ENCODE measurements at regions not wholly inside any gene's neighbourhood (a gene's known extent, or its start where the extent isn't known, plus 50 kb on each side); places are given as distances from the start of the nearest gene placed in this dataset.

DNA sequence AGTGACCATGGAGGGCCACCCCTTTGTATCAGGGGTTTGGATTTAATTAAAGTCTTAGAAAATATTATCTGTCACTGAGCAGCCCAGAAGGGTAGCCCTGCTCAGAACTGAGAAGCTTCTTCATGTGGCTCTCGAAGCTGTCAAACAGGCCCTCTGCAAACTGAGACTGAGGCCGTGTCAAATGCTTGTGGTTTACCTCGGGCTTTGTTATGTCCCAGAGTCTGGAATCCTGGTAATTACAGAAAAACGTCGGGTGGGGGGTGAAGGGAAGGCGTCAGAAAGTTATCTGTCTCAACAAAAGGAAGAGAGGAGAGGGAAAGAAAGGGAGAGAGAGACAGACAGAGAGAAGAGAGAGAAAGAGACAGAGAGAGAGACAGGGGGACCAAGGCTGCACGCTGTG is 200.8 kb downstream of the BMP7 start:
- DNase-seq (ENCODE audit: low spot score in 2 of 2), result no peak
- Histone ChIP-seq H3K36me3 (no peaks in the 10 kb centered on the region), H3K27ac (no peak overlapping the region), H3K4me1 (peaks cover 11% of the 10 kb centered on the region), H3K4me3 (no peak overlapping the region), H3K9me3 (no peaks in the 10 kb centered on the region), H3K27me3 (peaks cover 49% of the 10 kb centered on the region)
- WGBS, result 47% methylated on average over 7 of the region's 7 CpGs
- TF ChIP-seq POLR2AphosphoS5 (IDR thresholded peaks at IDR 0.05) (no peak), POLR2A (IDR thresholded peaks at IDR 0.05) (no peak), EP300 (IDR thresholded peaks at IDR 0.05) (no peak)
- TF ChIP-seq, protein P1, sequence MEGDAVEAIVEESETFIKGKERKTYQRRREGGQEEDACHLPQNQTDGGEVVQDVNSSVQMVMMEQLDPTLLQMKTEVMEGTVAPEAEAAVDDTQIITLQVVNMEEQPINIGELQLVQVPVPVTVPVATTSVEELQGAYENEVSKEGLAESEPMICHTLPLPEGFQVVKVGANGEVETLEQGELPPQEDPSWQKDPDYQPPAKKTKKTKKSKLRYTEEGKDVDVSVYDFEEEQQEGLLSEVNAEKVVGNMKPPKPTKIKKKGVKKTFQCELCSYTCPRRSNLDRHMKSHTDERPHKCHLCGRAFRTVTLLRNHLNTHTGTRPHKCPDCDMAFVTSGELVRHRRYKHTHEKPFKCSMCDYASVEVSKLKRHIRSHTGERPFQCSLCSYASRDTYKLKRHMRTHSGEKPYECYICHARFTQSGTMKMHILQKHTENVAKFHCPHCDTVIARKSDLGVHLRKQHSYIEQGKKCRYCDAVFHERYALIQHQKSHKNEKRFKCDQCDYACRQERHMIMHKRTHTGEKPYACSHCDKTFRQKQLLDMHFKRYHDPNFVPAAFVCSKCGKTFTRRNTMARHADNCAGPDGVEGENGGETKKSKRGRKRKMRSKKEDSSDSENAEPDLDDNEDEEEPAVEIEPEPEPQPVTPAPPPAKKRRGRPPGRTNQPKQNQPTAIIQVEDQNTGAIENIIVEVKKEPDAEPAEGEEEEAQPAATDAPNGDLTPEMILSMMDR (IDR thresholded peaks at IDR 0.05), result no peak

DNA sequence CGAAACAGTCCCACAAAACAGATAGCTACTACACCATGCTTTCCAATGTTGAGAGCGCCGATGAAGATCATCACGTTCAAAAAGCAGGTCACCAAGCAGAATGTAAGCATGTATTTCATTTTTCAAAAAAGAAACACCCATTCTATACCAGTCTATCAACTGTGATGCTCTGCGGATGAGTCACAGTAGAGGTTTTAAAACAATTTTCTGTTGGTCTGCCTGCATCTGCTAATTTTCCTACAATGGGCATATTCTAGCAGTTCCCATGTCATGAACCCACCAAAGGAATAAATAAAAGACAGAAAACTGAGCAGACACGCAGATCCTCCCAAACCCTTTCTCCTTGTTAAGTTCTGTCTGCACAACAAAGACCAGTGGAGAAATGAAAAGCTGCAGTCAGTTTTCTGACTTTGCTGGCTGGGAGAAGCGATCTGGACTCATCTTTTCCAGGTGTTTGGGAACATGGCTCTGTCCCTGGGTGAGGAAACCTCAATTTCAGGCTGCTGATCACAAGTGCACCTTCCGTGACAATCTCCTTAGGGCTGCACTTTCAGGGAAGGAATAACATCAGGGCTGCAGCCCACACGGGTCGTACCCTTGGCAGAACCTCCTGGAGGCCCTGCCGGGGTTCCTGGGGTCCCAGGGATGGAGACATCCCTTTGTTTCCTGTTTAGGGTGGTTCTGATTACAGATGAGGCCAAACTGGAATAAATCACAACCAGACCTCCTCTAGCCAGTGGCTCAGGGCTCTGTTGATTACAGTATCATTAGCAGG is 200.1 kb downstream of the BMP7 start:
- TF ChIP-seq, protein P1 (IDR thresholded peaks at IDR 0.05), result no peak
- no peak for TF ChIP-seq POLR2A (IDR thresholded peaks at IDR 0.05)
- no peak for TF ChIP-seq POLR2AphosphoS5 (IDR thresholded peaks at IDR 0.05)
- no peak for TF ChIP-seq EP300 (IDR thresholded peaks at IDR 0.05)
- Histone ChIP-seq H3K27ac (no peak overlapping the region), H3K36me3 (no peaks in the 10 kb centered on the region), H3K4me3 (no peak overlapping the region), H3K9me3 (no peaks in the 10 kb centered on the region), H3K4me1 (peaks cover 11% of the 10 kb centered on the region), H3K27me3 (peaks cover 44% of the 10 kb centered on the region)
- 72% methylated on average over 11 of the region's 11 CpGs for WGBS
- DNase-seq (ENCODE audit: low spot score in 2 of 2), result no peak

DNA sequence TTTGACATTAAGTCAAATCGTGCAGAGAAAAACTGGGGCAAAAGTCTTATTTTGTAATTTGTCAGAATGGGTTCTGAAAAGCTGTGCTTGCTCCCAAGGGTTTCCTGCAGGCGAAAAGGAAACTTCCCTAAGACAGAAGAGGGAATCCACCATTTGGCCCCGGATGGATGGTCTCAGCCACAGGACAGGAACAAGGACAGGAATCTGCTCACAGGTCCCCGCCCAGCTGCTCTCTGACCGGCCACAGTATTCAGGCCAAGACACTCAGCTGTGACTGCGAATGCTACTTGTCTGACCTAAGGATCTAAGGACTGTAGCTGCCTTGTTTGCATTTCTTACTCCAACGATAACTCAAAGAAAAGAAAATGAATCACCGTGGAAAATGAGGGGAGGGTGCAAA is 197.0 kb downstream of the BMP7 start:
- H3K4me3 ChIP-seq, result no peak overlapping the region
- H3K36me3 ChIP-seq, result no peaks in the 10 kb centered on the region
- H3K9me3 ChIP-seq, result no peaks in the 10 kb centered on the region
- WGBS, result 75% methylated on average over 8 of the region's 8 CpGs
- DNase-seq (ENCODE audit: low spot score in 2 of 2), result no peak
- peaks cover 54% of the 10 kb centered on the region for H3K27me3 ChIP-seq
- H3K27ac ChIP-seq, result no peak overlapping the region
- H3K4me1 ChIP-seq, result peaks cover 19% of the 10 kb centered on the region
- TF ChIP-seq POLR2AphosphoS5 (IDR thresholded peaks at IDR 0.05) (no peak), POLR2A (IDR thresholded peaks at IDR 0.05) (no peak), EP300 (IDR thresholded peaks at IDR 0.05) (no peak)
- TF ChIP-seq, protein P1 (IDR thresholded peaks at IDR 0.05), result no peak

DNA sequence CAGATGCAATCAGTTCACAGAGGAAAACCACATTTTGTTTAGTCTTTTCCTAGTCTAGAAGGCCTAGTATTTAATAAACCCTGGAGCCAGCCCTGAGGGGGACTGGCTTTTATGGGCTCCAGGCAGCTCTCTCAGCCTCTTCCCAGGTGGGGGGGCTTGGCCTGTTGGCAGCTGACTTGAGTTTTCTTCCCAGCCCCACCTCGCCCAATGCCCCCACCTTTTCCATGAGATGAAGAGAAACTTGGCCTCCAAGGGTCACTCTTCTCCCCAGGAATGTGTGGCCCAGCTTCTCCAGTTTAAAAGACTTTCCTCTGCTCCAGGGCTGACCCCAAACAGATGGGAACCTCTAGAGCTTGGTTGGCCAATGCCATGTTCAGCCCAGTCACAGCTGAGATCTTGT is 196.1 kb downstream of the BMP7 start:
- Histone ChIP-seq H3K9me3 (no peaks in the 10 kb centered on the region), H3K27ac (no peak overlapping the region), H3K36me3 (no peaks in the 10 kb centered on the region), H3K27me3 (peaks cover 58% of the 10 kb centered on the region), H3K4me3 (no peak overlapping the region), H3K4me1 (peaks cover 23% of the 10 kb centered on the region)
- 83% methylated on average over 1 of the region's 1 CpG for WGBS
- DNase-seq (ENCODE audit: low spot score in 2 of 2), result no peak
- no peak for TF ChIP-seq EP300 (IDR thresholded peaks at IDR 0.05)
- TF ChIP-seq POLR2A (IDR thresholded peaks at IDR 0.05), result no peak
- TF ChIP-seq POLR2AphosphoS5 (IDR thresholded peaks at IDR 0.05), result no peak
- TF ChIP-seq, protein P1 (IDR thresholded peaks at IDR 0.05), result no peak

DNA sequence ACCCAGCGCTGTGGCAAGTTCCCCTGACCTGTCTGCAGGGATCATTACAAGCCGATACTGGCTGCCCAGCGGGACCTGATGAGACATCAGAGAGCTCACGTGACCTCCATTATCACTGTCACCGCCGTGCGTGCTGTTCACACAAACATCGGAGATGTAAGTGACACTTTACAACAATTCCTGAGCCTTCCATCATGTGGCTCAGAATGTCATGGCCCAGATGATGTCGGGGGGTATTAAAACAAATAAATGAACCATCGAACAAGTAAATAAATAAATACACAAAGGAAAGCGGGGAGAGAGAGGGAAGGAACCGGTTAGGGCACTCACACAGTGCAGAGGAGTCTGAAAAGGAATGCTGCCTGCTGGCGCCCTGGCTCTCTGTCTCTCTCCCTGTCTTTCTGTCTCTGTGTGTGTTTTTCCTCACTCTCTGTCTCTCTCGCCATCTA is 195.1 kb downstream of the BMP7 start:
- H3K4me3 ChIP-seq, result no peak overlapping the region
- H3K27me3 ChIP-seq, result peaks cover 53% of the 10 kb centered on the region
- 25% methylated on average over 14 of the region's 14 CpGs for WGBS

More for the DNA sequence above, 195.1 kb downstream of the BMP7 start:
- Histone ChIP-seq H3K9me3 (no peaks in the 10 kb centered on the region), H3K4me1 (peaks cover 30% of the 10 kb centered on the region), H3K36me3 (no peaks in the 10 kb centered on the region), H3K27ac (no peak overlapping the region)
- TF ChIP-seq POLR2A (IDR thresholded peaks at IDR 0.05), result no peak
- TF ChIP-seq, protein P1 (IDR thresholded peaks at IDR 0.05), result no peak
- no peak for TF ChIP-seq EP300 (IDR thresholded peaks at IDR 0.05)
- no peak for TF ChIP-seq POLR2AphosphoS5 (IDR thresholded peaks at IDR 0.05)
- peak in 1 of 2 donors; percentile 50 for DNase-seq (ENCODE audit: low spot score in 2 of 2)

Data from suprapubic skin (tissue), 4 donors.